GM21786 (cell line): ENCODE measurements at regions not wholly inside any gene's neighbourhood (a gene's known extent, or its start where the extent isn't known, plus 50 kb on each side); places are given as distances from the start of the nearest gene placed in this dataset.

Source experiments
- ATAC-seq: cut with Tn5 transposase; IDR thresholded peaks from one replicate; pipeline ENCODE4 v1.9.1; 2021; ENCODE audit not compliant: unreplicated experiment

DNA sequence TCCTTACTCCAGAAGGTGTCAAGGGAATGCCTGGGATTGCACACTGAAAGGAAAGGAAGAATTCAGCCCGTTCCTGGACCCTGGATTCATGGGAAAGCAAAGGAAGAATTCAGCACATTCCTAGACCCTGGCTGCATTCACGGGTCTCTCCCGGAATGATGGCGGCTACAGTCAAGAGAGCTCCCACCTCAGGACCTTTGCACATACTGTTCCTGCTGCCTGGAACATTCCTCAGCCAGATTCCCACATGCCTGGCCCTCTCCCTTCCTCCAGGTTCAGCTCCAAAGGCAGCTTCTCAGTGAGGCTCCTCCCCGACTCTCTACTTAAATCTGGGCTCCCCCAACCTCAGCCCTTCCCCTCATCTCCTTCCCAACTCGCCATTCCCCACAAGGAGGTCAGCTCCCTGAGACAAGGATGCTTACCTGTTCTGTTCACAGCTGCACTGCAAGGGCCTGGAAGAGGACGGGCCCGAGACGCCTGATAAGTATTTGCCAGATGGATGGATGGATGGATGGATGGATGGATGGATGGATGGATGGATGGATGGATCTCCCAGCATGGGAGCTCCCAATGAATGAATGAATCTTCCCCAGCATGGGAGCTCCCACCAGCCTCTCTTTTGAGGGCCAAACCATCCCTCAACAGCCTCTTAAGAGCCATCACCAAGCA lies 77.4 kb downstream of the NCOR2 start:
- ATAC-seq, result no peak

DNA sequence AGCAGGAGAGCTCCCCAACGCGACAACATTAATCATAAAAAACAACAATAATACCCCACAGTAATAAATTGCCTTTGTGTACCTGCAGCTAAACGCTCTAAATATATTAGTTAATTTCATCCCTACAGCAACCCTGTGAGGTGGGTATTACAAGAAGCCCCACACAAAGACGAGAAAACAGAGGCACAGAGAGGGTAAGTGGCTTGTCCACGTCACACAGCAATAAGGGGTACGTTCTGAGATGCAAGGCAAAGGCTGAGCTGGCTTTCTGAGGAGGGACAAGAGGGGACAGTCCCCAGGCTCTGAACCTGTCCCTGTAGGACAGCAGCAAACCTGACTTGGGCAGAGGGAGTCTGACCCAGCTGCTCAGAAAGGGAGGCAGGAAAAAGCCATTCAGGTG lies 78.2 kb downstream of the NCOR2 start:
- no peak for ATAC-seq

DNA sequence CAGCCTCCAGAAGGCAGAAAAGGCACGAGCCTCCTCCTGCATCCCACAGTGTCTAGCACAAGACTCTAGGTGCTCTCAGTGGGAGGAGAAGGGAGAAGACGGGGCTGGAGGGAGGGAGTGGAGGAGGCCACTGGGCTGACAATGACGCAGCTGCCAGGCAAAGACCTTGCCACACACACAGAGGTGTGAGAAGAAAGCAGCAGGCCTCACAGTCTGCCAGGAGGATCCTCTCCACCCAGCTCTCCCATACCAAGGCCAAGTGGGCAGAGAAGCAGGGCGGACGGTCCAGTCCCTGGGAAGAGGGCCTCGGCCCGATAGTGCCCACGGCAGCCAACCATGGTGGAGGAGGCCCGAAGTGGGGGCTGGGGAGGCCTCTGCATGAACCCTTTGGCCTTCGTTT lies 78.9 kb downstream of the NCOR2 start:
- no peak for ATAC-seq

DNA sequence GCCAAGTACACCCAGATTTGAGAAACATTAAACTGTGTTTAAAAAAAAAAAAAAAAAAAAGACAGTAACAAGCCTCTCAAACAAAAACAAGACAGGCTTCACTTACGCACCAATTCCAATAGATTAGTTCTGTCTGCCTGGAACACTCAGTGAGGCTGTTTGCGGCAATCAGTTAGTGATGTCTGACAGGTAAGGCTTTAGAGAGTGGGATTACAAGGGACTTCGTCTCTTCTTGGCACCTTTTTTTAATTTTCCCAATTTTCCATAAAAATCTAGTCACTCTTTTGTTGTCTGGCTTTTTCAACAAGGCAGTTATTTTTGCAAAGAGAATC lies 79.6 kb downstream of the NCOR2 start:
- no peak for ATAC-seq

DNA sequence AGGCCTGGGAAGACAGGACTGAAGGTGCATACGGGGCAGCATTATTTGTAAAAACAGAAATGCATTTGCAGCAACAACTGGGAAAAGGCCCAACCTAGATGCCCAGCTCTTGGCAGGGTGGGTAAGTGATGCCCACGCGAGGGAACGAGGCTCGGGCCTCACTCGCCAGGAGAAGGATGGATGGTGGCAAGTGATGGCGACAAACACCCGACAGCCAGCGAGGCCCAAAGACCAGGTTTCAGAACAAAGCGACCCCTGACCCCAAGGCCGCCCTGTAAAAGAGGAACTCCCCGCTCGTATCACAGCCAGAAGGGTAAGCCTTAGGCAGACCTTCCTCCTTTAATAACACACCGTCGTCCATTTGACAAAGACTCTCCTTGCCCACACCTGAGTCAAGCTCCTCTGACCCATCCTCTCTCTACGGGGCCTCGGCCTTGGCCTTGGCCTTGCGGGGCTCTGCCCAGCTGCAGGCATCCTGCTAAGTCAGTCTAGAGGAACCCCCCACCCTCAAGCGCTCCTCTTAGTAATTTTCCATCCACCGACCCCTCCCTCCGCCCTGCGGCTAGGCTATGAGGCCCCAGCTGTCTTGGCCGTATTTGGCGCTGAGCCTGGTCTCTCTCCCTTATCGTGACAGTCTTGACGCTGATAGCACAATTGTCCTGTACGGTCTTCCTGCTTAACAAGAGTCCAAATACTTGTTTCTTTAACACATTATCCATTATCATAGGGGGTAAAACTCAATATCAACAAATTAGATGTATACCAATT lies 80.2 kb downstream of the NCOR2 start:
- ATAC-seq, result no peak

DNA sequence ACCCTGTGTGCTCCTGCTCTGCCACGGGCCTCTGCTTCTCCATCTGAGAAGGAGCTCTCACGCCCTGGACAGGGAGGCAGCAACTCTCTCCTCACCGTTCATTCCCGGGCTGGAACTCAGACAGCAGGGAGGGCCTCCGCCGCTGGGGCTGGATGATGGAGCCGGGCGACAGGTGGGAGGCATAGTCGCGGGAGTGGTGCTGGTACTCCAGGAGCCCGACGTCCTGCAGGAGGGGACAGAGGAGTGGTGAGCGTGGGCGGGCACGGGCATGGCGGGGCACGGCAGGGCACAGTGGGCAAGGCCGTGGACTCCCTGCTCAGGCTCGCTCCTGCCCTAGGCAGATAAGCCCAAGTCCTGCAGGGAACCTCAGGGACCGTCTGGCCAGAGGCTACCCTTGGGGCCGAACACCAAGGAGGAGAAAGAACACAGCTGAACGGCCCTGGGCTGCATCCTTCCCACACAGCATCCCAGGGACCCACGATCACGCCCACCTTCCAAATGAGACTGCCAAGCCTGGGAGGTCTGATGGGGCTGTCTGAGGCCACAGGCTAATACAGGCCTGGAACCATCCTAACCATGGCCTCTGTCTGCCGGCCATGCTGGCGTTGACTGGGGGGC lies 81.0 kb downstream of the NCOR2 start:
- ATAC-seq, result no peak

DNA sequence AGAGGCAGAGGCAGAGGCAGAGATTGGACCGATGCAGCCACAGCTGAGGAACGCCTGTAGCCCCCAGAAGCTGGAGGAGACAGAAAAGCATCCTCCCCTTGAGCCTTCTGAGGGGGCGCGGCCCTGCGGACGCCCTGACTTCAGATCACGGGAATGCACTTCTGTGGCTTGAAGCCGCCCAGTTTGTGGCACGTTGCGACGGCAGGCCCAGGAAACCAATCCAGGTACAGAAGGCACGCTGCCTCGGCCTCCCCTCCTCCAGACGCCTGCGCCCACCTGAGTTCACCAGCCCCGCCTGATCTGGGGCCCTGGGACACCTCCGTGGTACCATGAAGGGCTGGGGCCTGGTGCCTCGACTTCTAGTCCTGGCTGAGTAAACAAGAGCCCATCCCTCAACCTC lies 82.0 kb downstream of the NCOR2 start:
- ATAC-seq, result no peak

DNA sequence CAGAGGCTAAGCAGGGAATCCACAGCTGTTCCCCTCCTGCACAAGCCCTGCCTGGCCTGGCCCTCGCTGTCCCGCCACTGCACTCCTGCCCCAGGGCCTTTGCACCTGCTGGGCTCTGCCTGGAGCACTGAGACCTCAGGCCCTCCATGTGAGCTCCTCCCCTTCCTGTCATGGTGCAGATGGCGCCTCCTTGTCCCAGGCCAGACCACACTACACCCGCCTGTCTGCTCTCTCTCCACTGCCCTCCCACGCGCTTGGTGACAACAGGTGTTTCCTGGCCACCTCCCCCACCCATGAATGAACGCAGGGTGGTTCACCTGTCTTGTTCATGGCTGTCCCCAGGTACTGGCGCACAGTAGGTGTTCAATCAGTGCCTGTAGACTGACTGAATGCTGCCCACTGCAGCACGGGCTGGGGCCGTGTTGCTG lies 82.9 kb downstream of the NCOR2 start:
- ATAC-seq, result no peak

DNA sequence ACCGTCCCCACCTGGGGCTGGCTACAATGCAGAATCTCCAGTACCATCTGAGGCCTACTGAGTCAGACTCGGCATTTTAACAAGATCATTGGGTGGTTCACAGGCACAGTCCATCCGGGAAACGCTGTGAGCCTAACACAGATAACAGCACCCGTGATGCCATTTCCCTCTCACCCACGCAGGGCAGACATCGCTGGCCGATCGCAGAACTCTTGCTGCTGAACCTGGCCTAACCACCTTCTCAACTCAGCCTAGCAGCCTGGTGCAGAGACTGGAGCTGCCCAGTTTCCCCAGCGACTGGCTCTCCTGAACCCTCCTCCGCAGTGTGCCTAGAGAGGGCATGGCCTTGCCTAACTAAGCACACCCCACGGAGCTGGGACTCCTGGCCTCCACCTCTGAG lies 83.3 kb downstream of the NCOR2 start:
- ATAC-seq, result no peak

DNA sequence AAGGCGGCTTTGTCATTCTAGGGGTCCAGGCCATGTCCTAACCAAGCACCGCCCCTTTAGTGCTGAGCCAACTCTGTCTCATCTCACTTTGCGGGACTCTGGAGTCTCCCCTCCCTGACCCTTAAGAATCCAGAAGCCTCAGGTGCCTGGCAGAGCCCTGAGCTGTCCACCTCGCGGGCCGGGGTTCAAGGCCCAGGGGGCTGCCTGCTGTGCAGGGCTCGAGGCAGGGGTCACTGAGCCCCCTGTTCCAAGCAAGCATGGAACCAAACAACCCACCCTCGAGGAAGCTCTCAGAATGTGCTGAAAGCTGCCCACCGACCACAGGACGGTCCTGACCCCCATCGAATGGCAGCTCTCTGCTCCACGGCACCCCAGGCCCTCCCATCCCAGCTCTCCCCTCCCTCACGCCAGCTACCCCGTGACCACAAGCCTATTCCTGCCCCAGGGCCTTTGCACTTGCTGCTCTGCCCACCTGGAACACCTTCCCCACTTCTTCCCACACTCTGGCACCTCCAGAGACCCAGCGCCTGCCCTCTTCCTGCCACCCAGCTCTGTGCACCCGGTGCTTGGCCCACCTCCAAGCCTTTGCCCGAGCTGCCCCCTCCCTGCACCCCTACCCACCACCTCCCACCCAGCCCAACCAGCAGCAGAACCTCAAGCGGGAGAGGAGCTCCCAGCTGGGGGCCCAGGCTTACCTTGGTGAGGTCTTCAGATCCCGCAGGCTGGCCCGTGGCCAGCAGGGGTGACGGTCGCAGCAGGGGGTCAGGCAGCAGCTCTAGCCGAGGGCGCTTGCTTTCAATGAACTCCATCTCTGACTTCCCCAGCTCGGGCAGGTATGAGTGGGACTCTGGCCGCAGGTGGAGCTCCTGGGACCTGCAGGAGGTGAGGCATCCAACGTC lies 84.3 kb downstream of the NCOR2 start:
- no peak for ATAC-seq

DNA sequence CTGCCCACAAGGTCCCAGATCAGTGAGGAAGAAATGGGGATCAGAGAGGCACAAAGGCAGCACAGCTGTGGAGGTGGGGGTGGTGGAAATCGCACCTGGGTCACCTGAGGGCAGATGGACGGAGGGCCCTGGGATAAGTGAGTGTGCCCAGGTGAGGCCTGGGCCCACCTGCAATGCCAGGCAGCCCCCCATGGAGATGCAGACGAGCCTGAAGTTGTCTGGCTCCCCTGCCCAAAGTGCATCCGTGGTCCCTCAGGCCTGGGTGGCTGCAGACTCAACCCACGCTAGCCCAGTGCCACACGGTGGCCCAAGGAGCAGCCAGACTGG lies 84.9 kb downstream of the NCOR2 start:
- peak; percentile 10 for ATAC-seq

DNA sequence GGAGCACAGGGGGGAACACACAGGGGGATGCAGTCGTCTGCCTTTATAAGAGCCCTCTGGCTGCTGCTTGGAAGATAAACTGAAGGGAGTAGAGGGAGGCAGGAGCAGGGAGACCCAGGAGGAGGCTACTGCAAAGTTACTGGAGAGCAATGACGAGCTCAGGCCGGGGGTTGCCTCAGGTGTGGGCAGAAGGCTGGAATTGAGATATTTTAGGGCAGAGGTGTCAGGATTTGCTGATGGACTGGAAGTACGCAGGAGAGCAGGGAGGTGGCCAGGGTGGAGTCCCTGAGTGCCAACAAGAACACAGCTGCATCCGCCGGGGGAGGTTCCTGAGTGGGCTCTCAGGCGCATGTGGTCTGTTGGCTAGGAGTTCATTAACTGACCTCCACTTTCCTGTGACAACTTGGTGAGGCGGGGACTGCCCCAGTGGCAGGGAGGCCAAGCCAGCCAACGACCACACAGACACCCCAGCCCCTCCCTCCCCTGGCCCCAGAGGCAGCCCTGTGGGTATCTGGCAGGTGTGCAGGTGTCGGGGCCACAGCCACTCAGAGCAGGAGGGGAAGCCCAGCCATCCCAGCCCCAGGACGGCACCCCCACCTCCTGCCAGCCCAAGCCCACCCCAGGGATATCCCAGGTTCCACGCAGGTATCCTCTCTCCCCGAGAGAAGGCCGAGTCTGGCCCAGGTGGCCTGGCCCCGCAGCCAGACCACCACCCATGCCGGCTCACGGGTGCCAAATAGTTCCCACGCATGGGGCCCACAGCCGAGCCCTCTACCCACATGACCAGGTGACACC lies 85.4 kb downstream of the NCOR2 start:
- ATAC-seq, result peak; percentile 39

DNA sequence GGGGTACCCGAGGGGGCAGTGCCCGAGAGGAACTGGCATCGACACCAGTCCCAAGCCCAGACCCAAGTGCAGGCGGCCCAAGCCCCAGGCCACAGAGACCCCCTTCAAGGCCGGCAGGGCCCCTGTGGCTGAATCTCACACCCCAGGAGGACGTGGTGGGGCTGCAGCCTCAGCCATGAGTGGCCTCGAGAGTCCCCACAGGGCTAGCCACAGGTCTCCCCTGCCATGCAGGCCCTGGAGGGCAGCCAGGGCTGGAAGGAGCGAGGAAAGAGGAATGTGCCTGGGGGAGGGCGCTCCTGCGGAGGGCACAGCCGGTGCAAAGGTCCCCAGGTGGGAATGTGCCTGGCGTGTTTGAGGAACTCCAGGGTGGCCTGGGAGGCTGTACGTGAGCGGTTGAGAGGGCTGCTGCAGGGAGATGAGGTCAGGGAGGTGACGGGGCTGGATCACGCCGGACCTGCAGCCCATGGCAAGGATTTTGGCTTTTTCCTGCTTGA lies 86.1 kb downstream of the NCOR2 start:
- no peak for ATAC-seq

DNA sequence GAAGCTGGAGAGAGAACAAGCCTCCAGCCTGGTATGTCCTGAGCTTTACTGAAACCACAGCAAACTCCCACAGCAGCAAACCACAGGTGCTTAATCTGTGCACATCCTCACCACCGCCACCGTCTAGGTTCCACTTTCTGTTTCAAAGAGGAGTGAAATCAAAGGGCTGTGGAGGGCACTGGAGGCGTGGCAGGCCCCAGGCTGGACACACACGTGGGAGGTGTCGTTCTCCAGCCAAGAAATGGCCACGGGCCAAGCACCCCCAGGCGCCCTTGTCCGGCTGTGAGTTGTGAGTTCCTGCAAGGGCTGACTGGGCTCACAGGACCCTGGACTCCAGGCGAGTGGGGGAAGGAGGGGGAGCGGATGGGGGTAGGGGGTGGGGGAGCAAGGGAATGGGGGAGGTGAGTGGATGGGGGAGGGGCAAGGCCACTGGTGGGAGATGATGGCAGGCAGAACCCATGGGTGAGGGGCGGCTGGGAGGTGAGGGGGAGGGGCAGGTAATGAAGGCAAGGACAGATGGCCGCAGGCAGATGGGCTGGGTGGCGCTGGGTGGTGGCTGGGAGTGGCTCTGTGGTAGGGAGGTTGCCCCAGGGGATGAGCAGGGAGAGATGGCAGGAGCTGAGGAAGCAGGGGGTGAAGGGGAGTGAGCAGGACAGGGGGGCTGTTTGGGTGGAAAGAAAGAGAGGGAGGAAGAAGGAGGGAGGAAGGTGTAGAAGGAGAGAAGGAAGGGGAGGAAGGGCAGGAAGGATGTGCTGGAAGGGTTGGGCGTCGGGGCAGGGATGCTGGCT lies 86.7 kb downstream of the NCOR2 start:
- peak; percentile 79 for ATAC-seq

DNA sequence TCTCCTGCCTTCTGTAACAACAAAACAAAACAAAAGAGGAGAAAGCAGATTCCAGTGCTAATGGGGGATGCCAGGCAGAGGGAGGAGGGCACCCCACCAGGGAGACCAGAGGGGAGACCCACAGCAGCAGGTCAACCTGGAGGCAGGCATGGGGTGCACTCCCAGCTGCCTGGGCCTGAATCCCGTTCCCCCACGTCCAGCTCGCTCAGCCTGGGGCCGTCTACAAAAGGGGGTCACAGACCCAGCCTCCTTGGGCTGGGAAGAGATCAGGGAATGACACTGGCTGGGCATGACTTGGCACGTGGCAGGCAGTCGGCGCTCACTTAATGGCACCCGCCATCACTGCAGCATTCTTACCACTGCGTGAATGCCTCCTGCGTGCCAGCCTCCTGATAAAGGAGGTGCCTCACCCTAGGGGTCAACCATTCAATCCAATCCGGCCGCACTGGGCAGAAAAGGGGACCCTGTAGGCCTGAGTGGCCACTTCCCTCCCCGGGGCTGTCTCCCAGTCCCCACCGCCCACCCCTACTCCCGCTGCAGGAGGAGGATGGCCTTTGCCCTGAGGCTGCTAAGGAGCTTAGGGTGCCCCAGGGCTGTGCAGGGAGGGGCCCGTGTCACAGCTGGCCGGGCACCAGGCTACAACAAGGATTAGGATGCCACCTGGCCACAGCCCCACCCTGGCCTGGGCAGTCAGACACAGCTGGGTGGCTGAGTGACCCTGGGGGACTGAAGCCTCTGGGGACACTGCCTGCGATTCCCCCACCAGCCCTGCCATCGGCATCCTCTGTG lies 87.5 kb downstream of the NCOR2 start:
- peak; percentile 37 for ATAC-seq

DNA sequence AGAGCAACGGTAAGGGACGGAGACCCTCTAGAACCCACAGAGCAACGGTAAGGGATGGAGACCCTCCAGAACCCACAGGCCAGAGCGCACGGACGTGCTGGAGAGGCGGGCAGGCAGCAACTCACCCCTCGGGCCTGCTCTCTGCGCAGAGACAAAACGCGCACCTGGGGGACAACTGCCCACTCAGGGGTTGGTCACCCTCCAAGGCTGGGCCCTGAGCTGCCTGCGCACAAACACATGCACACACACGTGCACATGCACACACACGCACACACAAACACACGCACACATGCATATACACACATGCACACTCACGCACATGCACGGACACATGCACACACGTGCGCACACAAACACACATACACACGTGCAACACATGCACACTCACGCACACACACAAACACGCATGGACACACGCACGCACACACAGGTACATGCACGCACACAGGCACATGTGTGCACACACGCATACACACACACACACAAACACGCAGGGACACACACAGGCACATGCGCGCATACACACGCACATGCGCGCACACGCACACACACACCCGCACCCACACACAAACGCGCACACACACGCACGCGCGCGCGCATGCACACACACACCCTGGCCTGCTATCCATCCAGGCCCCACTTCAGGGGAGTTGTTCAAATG lies 88.3 kb downstream of the NCOR2 start:
- no peak for ATAC-seq

DNA sequence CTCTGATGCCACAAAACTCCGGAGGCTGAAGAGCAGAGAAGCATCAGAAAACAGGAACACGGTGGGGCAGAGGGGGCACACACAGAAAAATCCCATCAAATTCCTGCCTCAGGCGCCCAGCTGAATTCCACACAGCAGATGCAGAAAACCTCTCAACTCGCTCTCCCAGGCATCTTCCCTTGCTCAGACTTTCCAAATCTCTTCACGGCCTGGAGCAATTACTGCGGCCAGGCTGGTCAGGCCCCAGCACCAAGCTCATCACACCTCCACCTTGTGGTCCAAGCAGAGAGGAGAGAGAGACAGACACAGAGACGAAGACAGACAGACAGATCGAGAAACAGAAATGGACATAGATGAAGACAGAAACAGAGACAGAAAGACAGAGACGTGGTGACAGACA lies 89.0 kb downstream of the NCOR2 start:
- ATAC-seq, result no peak

DNA sequence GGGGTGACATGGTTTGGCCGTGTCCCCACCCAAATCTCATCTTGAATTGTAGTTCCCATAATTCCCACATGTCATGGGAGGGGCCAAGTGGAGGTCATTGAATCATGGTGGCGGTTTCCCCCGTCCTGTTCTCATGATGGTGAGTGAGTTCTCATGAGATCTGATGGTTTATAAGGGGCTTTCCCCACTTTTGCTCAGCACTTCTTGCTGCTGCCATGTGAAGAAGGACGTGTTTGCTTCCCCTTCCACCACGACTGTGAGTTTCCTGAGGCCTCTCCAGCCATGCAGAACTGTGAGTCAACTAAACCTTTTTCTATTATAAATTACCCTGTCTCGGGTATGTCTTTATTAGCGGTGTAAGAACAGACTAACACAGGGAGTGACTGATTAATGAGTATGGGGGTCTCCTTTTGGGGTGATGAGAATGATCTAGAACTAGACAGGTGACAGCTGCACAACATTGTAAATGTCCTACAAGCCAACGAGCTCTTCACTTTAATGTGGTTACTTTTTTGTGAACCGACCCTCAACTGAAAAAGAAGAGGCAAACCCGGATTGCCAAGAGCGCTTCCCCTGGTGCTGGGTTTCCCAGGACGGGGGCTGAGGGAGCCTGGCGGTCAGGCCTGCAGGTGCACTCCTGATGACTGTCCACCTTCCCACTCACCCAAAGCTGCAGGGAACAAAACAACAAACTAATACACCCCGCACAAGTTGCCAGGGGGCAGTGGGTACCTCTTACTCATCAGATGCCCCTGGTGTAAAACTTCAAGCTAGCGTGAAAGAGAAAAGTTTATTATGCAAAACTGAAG lies 90.1 kb downstream of the NCOR2 start:
- no peak for ATAC-seq
